ENCODE measurements at regions not wholly inside any gene's neighbourhood (a gene's known extent, or its start where the extent isn't known, plus 50 kb on each side); places are given as distances from the start of the nearest gene placed in this dataset.

DNA sequence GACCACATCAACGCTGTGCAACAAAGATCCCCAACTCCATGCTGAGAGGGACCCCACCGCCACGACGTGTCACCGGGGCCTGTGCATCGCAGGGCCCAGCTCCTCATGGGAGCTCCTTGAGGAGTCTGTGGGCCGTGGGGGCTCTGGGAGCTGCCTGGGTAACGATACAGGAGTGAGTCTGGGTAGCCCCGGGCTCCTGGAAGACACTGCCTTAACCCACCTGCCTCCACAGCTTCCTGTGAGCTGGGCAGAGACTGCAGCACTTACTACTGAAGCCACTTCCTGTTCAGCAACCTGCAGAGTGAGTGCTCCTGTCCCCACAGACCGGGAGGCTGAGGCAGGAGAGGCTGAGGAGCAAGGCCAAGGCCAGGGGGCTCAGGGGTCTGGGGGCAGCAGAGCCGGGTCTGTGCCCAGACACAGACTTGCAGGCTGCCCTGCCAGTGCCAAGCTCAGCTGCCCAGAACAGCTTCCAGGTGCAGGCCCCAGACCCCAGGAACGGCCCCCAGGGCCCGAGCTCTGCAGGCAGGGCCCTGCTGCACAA, 226.7 kb downstream of the BRD1 start:
- no peak for DNase-seq

DNA sequence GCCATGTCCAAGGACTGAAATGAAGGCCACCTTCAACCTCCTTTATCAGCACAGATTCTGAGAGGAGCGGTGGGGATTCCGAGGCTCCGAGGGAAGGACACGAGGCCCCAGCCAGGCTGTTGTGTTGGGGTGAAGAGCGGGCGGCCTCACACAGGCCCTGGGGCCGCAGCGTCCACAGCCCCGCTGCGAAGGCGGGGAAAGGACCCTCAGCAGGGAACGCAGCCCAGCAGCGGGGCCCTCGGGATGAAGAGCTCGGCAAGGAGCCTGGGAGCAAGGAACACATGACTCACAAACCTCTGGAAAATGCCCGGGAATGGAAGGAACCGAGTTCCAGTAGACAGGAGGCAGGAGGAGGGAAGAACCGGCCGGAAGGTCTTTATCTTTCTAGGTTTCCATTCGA, 227.2 kb downstream of the BRD1 start:
- DNase-seq, result no peak

DNA sequence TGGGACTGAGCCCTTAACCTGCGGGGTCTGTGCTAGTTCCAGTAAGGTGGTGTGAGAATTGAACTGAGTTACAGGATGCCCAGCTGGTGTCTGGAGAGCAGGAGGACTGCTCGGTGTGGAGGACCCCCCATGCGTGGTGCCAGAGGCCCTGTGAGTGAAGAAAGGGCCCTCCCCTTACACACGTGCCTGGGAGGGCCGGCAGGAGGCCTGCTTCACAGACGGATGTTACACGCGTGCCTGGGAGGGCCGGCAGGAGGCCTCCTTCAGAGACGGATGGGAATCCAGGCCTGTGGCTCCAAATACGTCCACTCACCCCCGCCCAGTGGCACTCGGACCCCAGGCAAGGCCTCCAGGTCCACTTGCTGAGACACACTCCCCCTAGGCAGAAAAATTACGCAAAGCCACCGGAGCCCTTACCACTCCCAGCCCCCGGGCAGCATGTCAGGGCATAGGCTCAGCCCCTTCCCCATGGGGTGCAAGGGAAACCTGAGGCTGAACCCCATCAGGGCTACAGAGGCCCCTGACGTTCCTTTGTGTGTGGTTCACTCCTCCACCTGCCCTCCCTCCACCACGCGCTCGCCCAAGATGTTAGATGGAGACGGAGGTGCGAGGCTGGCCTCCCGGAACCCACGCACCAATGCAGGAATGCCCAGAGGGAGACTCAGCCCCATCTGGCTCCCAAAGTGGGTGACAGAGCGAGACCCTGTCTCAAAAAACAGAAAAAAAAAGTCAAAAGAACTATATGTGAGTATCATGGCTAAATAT, 227.8 kb downstream of the BRD1 start:
- no peak for DNase-seq

DNA sequence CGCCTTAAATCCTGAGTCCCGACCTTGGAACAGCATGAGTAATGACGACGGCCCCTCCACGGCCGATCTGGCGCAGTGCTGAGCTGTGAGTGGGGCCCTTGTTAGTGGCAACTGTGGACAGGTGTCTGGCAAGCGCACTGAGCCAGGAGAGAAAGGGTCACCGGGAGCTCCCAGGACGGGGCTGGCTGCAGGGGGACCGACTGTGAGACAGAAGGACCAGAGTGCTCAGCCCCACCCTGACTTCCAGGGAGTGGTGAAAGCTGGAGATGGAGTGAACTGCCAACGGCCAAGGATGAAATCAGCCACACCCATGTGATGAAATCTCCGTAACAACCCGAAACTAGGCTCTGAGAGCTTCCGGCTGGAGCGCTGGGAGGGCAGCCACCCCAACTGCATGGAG, 228.6 kb downstream of the BRD1 start:
- DNase-seq, result no peak

DNA sequence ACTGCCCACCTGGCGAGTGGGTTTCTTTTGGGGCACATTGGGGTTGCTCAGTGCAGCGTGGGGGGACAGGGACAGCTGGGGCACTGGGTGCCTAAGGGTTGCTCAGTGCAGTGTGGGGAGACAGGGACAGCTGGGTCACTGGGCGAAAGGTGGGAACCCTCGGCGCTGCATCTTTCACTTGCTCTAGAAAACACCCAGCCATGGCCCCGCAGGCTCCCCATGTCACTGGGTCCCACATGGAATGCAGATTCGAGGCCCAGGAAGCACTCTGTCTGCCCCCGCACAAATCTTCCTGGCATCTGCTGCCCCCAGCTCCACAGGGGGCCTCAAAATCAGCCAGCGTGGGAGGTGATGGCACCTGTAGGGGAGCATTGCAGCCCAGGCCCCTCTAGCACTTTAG, 229.3 kb downstream of the BRD1 start:
- DNase-seq, result no peak

DNA sequence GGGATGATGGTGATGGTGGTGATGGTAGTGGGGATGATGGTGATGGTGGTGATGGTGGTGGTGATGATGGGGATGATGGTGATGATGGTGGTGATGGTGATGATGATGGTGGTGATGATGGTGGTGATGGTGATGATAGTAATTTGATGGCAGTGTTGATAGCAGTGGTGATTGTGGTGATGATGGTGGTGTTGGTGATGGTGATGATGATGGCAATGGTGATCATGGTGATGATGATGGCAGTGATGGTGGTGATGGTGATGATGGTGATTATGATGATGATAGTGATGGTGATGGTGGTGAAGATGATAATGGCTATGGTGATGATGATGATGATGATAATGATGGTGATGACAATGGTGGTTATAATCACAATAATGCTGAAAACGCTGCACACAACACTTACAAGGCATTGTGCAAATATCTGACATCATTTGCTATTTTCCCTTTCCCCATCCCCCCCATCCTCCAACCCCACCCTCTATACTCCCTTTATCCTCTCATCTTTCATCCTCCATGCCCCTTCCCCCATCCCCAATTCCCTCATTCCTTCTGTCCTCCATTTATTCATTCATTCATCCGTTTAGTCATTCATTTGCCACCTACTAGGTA, 230.1 kb downstream of the BRD1 start:
- DNase-seq, result no peak

DNA sequence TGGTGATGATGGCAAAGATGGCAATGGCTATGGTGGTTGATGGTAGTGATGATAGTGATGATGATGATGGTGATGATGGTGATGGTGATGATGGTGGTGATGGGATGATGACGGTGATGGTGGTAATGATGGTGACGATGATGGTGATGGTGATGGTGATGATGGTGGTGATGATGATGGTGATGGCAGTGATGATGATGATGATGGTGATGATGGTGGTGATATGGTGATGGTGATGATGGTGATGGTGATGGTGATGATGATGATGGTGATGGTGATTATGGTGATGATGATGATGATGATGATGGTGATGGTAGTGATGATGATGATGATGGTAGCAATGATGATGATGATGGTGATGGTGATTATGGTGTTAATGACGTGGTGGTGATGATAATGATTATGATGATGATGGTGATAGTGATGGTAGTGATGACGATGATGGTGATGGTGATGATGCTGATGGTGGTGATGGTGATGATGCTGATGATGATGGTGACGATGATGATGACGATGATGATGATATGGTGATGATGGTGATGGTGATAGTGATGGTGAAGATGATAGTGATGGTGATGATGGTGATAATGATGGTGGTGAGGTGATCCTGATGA, 232.1 kb downstream of the BRD1 start:
- no peak for DNase-seq

DNA sequence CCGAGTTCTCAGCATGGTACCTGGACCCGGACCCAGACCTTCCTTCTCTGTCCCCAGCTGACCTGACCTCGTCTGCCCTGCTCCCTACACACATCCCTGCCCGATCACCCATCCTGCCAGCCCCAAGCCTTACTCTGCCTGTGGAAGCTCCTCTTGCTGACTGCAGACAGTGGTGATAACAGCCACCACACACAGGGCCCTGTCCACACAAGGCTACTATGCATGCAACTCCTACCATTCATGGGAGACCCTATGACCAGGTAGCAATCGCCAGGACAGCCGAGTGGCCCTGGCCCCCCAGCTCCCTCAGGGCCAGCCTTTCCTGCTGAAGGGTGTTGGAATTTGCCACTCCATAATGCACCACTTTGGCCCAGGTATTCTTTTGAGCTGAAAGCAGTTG, 233.6 kb downstream of the BRD1 start:
- DNase-seq, result no peak

DNA sequence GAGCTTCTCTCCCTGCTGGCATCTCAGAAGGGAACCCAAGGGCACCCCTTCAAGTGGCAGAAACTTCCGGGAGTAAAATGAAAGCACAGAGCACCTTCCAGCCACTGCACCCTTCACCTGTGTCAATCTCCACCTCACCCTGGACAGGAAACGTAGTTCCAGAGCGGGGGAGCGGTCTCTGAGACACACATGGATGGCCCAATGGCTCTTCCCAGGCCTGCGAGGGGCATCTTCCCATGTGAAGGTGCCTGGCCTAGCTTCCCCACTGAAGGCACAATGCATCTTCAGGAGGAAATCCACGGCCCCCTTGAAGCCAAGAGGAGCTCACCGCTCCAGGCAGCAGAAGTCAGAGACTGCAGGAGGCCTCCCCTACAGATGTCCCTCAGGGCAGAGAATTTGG, 234.2 kb downstream of the BRD1 start:
- no peak for DNase-seq

DNA sequence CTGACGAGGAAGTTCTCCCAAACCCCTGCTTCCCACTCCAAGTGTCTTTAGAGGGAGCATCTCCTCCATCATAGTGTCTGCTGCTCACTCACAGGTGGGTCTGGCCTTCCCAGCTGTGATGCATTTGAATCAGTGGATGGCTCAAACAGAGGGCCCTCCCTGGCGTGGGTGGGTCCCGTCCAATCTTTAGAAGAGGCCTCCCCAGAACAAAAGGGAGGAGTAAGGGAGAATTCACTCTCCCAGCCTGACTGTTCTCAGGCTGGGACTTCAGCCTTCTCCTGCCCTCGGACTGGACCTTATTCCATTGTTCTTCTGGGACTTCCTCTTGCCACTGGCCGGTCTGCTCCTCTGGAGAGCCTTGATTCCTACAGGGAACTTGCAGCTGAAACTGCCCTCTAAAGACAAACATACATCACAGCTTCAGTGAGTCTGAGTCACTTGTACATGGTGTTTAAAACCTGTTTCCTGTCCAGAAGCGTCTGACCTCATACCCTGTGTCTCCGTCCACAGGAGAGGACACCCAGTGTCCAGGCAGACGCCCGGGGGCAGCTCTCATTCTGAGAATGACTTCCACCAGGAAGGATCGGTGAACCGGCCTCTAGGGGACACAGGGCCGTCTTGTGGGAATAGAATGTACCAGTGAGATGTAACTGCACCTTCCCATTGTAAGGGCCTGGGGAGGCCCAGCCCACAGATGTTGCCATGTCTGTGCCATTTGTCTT, 234.7 kb downstream of the BRD1 start:
- DNase-seq, result no peak

DNA sequence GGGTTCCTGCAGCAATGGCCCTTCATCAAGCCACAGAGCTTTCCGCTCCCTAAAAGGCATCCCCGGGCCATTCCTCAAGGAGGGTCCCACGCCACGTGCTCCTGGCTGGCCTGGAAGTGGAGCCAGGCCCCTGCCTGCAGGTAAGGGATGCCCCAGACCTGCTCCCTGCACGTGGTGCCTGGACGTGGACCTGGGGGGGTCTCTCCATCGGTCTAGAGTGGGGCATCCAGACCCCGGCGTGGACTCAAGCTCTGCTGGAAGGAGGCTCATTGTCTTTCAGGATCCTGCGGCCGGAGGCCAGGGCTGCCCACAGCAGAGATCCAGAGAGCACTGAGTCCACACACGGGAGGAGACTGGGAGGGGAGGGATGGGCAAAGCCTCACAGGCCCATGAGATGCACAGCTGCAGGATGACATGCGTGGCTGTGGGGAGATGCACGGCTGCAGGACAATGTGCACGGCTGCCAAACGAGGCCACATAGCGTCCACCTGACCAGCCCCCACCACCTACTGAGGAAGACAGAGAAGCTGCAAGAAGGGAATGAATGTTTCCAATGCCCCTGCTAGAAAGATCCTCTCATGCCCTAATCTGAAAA, 236.7 kb downstream of the BRD1 start:
- no peak for DNase-seq

DNA sequence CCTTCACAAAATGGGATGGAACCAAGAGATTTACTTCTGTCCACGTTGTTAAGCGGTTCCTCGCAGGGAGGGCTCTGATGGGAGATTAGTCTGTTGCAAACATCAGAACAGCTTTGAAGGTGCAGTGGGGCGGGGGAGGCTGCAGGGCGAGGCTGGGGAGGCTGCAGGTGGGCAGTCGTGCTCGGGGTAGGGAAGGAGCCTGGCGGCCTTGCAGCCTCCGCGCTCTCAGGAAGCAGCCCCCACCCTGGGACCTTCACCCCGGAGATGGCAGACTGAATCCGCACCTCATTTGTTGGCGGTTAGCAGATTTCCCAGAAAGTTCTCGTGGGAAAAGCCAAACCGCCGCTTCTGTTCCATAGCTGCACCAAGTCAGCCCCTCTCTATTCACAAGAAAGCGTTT, 237.3 kb downstream of the BRD1 start:
- no peak for DNase-seq

DNA sequence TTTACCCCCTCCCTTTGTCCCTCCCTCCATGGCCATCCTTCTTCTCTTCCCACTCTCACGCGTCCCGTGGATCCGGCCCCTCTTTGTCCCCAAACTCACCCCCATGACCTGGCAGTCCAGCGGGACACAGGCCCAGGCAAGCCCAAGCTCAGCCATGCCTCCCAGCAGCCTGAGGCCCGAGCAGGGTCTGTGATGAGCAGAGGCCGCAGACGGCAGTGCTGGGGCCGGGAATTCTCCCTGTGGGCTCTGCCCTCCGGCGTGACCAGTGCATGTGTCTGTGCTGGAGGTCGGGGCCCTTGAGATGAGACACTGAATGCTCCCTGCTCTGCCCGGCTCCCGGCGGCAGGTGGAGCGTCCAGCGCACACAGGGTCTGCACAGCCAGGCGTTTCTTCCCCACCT, 237.9 kb downstream of the BRD1 start:
- DNase-seq, result no peak

DNA sequence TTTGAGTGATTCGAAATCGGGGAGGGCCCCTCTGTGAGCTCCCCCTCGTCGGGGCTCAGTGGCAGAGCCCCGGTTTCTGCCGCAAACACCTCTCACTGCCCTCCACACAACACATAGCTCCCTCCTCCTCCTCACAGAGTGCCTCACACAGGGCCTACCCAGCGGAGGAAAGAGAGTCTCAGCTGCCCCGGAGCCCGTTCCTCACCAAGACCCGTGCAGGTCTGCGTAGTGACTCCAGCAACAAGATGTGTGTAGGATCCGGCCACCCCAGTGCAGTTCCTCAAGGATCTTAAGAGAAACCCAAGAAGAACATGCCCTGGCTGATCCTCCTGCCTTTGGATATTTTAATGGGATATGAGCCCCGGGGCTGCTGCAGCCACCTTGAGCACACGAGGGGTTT, 238.4 kb downstream of the BRD1 start:
- no peak for DNase-seq

DNA sequence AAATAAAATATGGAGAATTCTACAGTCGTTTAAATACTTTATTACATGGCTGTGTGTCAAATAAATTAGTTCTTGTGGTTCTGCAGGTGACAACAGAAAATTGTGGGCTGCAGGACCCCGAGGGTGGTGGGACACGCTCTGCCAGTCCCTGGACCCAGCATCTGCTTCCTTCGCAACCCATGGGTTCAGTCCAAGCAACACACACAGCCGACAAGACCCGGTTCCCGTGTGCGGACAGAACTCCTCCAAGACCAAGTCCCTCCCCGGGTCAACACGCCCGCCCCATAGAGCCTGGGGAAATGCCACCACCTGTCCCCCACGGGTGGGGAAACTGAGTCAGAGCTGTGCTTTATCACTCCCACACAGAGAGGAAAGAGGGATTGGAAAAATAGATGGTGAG, 238.9 kb downstream of the BRD1 start:
- DNase-seq, result no peak

DNA sequence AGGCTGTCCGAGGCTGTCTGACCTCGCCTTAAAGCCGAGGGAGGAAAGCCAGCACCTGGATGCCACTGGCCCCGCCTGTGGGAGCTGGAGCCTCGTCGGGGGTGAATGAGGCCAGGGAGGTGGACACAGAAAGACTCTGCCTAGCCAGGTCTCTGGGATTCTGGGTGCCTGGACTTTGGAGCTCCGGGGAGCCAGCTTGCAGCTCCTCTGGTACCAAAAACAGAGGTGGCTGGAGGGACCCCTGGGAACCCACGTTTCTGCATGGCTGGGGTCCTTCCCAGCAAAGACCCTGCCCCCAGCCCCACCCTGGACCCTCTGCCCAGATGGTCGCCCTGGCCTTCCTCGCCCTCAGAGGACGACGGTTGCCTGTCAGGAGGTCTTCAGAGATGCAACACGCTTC, 239.7 kb downstream of the BRD1 start:
- no peak for DNase-seq

DNA sequence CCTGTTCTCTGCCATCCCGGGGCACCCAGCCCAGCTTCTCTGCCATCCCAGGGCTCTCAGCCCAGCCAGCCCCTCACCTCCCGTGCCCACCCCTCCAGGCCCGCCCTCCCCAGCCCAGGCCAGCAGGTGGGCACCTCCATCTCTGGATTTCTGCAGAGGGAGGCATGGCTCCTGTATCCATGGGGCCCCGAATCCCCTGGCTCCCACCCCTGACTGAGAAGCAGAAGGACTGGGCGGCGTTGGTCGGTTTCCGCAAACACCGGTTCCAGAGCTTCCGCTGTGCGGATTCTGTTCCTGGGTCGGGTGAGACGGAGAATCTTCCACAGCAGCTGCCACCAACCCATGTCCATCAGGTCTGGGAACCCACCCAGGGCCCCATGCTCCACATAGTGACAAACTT, 240.3 kb downstream of the BRD1 start:
- DNase-seq, result no peak

DNA sequence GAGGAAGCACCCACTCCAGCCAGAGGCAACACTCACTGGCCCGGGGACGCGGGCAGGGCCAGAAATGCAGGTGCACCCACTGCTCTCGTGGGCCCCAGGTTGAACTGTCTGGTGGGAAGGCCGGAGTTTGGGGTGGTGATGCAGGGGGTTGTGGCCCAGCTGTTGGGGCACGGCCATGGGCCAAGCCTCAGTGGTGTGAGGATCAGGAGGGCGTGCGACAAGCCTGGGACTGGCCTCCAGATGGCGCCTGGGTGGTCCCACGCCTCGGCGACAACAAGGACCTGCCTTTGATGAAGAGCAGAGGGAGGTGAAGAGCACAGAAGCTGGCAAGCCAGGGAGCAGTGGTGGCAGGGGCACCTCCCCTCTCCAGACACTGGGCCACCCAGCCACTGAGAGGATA, 240.8 kb downstream of the BRD1 start:
- no peak for DNase-seq

DNA sequence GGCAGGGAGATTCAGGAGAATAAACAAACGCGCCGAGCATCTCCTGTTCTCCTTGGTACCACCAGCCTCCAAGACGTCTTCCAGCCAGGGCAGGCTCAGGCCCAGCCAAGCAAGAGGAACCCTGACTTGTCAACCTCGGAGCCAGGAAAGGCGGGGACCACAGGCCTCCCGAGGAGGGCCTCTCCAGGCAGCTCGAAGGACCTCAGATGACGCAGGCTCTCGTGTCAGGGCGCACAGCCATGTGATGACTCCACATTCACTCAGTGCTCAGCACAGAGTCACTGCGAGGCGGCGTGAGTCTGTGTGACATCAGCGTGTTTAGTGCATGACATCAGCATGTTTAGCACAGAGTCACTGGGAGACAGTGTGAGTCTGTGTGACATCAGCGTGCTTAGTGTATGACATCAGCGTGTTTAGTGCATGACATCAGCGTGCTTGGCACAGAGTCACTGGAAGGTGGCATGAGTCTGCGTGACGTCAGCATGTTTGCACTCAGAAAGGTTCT, 241.4 kb downstream of the BRD1 start:
- DNase-seq, result no peak

DNA sequence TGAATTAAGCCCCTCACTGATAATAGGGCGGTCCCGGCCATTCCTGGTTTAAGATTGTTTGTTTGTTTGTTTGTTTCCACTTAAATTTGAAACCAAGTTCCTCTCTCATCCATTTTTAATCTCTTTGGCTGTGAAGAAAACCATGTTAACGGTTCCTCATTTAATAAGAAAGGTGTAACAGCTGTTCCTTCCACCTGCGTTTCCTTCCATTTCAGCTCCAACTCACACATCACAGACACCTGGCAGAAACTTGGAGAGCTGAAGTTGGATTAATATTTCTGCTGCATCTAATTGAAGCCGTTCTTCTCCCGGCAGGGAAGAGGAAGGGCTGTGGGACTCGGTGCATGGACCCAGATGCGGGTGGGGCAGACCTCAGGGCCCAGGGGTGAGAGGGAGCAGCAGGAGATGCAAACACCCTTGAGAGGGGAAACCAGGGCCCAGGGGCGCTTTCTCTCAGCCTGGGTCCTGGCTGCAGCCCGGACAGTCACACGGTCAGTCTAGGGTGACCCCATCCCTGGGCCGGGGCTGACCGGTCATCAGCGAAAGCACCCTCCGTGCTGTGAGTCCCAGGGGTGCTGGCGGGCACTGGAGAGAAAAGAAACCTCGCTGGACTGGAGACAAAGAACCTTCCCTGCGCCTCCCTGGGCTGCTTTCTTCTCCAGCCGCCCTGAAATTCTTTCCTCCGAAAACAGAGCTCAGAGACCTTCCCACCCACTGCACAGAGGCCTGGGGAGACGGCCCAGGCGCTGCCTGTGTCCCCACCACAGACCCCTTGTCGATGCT, 242.0 kb downstream of the BRD1 start:
- no peak for DNase-seq

DNA sequence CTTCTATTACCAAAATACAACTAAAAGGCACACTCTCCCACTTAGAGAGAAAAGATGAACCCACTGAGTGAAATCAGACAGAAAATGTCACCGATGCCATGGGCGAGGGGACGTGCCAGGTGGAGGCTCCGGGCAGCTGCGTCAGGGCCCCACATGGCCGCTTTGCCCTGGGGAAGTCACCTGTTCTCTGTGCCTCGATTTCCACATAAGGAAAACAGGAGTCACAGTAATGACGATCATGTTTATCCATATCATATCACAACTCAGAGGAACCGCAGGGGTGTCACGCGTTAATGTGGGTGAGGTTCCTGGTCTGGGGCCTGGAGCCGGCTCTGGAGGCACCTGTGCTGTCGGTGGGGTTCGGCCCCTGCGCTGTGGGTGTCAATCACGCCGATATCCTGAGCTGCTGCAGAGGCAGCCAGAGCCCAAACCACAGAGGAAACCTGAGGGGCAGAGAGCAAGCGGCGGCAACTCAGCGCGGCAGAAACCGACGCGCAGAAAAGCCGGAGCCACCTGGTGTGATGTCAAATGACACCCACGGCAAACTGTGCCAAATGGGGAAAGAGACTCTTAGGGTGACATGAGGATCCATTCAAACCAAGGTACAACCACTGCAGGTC, 243.7 kb downstream of the BRD1 start:
- no peak for DNase-seq

DNA sequence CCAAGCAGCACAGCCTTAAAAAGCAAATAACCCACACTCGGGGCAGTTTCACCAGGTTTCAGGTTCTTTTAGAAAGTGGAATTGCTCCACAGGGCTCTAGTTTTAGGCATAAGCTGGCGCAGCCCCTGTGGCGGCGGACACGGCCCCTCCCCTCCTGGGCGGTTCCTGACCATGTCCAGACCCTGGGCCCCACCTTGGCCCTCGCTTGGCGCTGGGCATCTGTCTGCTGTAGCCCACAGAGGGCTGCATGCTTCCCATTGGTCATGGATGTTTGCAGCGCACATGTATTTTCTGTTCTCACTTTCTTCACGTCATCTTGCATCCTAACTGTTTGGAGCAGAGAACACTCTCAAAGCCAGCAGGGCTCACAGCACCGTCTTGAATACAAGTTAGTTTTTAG, 244.3 kb downstream of the BRD1 start:
- no peak for DNase-seq

All from NCI-H345 (cell line).